HepG2 (cell line): ENCODE measurements at regions not wholly inside any gene's neighbourhood (a gene's known extent, or its start where the extent isn't known, plus 50 kb on each side); places are given as distances from the start of the nearest gene placed in this dataset.

Experiments
- ATAC-seq: fragments of 200-7000 bp; cut with Tn5 transposase; 3 replicates; pipeline ENCODE4 v1.9.1; 2020; ENCODE audit warnings: mild to moderate bottlenecking, moderate library complexity
- BruUV-seq: library from RNA; stranded (reverse); fragments of 400-500 nt; replicated peaks from 2 replicates; lab custom pipeline; 2021; lab: Mats Ljungman, UMichigan
- CTCF ChIA-PET: fragments of 300-600 bp; formaldehyde crosslinking; extraction: SDS; loops from one replicate; lab custom pipeline; 2021; ENCODE audit warnings: low total read pairs, inconsistent platforms, low intra/inter-chr PET ratio; lab: Yijun Ruan, JAX
- POLR2A ChIA-PET: fragments of 350-600 bp; sonication (Branson Sonifier 250); formaldehyde crosslinking; loops from one replicate; lab custom pipeline; 2020; ENCODE audit warnings: antibody characterized with exemption, inconsistent platforms; lab: Yijun Ruan, JAX
- DNase-seq: peaks from one replicate; pipeline ENCODE4 v3.0.0-alpha.2; 2015; ENCODE audit warnings: low spot score
- FAIRE-seq: peaks from 3 replicates; lab custom pipeline; 2011; peaks lifted over from hg19 to GRCh38; lab: Jason Lieb, UNC
- H2AFZ ChIP-seq: one replicate; pipeline ENCODE4 v1.6.1; 2011; ENCODE audit warnings: low read length, inconsistent platforms
- H3K27ac ChIP-seq: fragments of 300-600 bp; 3 replicates; pipeline ENCODE4 v1.8.0; 2011; ENCODE audit warnings: mixed run types, mild to moderate bottlenecking, mixed read lengths, low read length, inconsistent platforms; ENCODE audit not compliant: insufficient read depth; ENCODE audit errors: extremely low read length
- H3K27me3 ChIP-seq, 2 experiments: fragments of 200-600 bp in 1 of 2; 2 replicates in 1 of 2; 3 replicates in 1 of 2; pipeline versions ENCODE4 v1.6.0 to v1.8.0; 2011; ENCODE audit warnings: low read length in 2 of 2, mild to moderate bottlenecking in 2 of 2, moderate library complexity in 2 of 2, inconsistent platforms in 1 of 2; ENCODE audit not compliant: insufficient read depth in 2 of 2, control insufficient read depth in 1 of 2
- H3K36me3 ChIP-seq, 2 experiments: fragments of 200-600 bp in 1 of 2; replicated peaks in 1 of 2; 2 replicates in 1 of 2; 3 replicates in 1 of 2; pipeline versions ENCODE4 v1.5.1 to v1.8.0; 2011; ENCODE audit warnings: low read length in 2 of 2, inconsistent platforms in 1 of 2; ENCODE audit not compliant: insufficient read depth in 2 of 2, control insufficient read depth in 1 of 2
- H3K4me1 ChIP-seq: 2 replicates; pipeline ENCODE4 v1.5.1; 2012; ENCODE audit warnings: low read length, inconsistent platforms; ENCODE audit not compliant: insufficient read depth
- H3K4me2 ChIP-seq: 2 replicates; pipeline ENCODE4 v1.6.0; 2011; ENCODE audit warnings: low read depth, low read length, inconsistent platforms
- H3K4me3 ChIP-seq, 3 experiments: fragments of 200-600 bp in 1 of 3; sonication (generic), shearing (Covaris generic) in 1 of 3; replicated peaks in 1 of 3; 2 replicates each; pipeline ENCODE4 v1.5.1; 2011 to 2016; ENCODE audit warnings: low read length in 3 of 3, inconsistent platforms in 2 of 3, low read depth in 2 of 3, mild to moderate bottlenecking in 2 of 3, control low read depth in 1 of 3, mixed read lengths in 1 of 3; ENCODE audit not compliant: insufficient read depth in 1 of 3
- H3K79me2 ChIP-seq: one replicate; pipeline ENCODE4 v1.6.1; 2011; ENCODE audit warnings: low read length, inconsistent platforms; ENCODE audit not compliant: insufficient read depth
- H3K9ac ChIP-seq: 2 replicates; pipeline ENCODE4 v1.6.0; 2011; ENCODE audit warnings: mild to moderate bottlenecking, low read depth, low read length, inconsistent platforms; ENCODE audit not compliant: insufficient read depth
- H3K9me3 ChIP-seq: 2 replicates; pipeline ENCODE4 v1.5.1; 2012; ENCODE audit warnings: mild to moderate bottlenecking, low read length
- H4K20me1 ChIP-seq: 2 replicates; pipeline ENCODE4 v1.6.0; 2011; ENCODE audit warnings: inconsistent platforms, mild to moderate bottlenecking, low read length, moderate library complexity; ENCODE audit not compliant: insufficient read depth
- GZF1 ChIP-seq: sonication (generic); formaldehyde crosslinking; IDR thresholded peaks from 2 replicates; pipeline ENCODE4 v1.5.1; 2020; ENCODE audit warnings: mild to moderate bottlenecking, missing genetic modification reagents
- HOXA7 ChIP-seq: sonication (generic); formaldehyde crosslinking; IDR thresholded peaks from 2 replicates; pipeline ENCODE4 v1.8.1; 2022; ENCODE audit warnings: mild to moderate bottlenecking, missing genetic modification reagents, moderate library complexity
- MTF2 ChIP-seq: sonication (generic); formaldehyde crosslinking; IDR thresholded peaks from 2 replicates; pipeline ENCODE4 v1.5.0; 2020; ENCODE audit warnings: missing genetic modification reagents, borderline replicate concordance
- POGK ChIP-seq: sonication (generic); formaldehyde crosslinking; conservative IDR thresholded peaks from 2 replicates; pipeline ENCODE4 v1.8.0; 2022; ENCODE audit warnings: mild to moderate bottlenecking, moderate library complexity, missing genetic modification reagents
- PRPF4 ChIP-seq: fragments of 200-400 bp; formaldehyde crosslinking; IDR thresholded peaks from 2 replicates; pipeline ENCODE4 v1.6.1; 2016; ENCODE audit warnings: low read length, low read depth; ENCODE audit not compliant: poor library complexity, severe bottlenecking
- STAG1 ChIP-seq: sonication (generic); formaldehyde crosslinking; IDR thresholded peaks from 2 replicates; pipeline ENCODE4 v1.4.0; 2020; ENCODE audit warnings: missing genetic modification reagents
- ZFP82 ChIP-seq: sonication (generic); formaldehyde crosslinking; IDR thresholded peaks from 2 replicates; pipeline ENCODE4 v1.5.1; 2020; ENCODE audit warnings: mild to moderate bottlenecking, missing genetic modification reagents, borderline replicate concordance
- ZNF253 ChIP-seq: sonication (generic); formaldehyde crosslinking; IDR thresholded peaks from 2 replicates; pipeline ENCODE4 v1.8.0; 2022; ENCODE audit warnings: mild to moderate bottlenecking, missing genetic modification reagents, borderline replicate concordance
- ZNF460 ChIP-seq: sonication (generic); formaldehyde crosslinking; IDR thresholded peaks from 2 replicates; pipeline ENCODE4 v1.5.1; 2020; ENCODE audit warnings: missing genetic modification reagents, mild to moderate bottlenecking, borderline replicate concordance
- ZNF510 ChIP-seq: sonication (generic); formaldehyde crosslinking; IDR thresholded peaks from 2 replicates; pipeline ENCODE4 v1.4.0; 2020; ENCODE audit warnings: low read depth, mild to moderate bottlenecking, missing genetic modification reagents
- ZNF558 ChIP-seq: sonication (generic); formaldehyde crosslinking; IDR thresholded peaks from 2 replicates; pipeline ENCODE4 v1.9.0; 2022; ENCODE audit warnings: mild to moderate bottlenecking, missing genetic modification reagents, borderline replicate concordance
- ZNF644 ChIP-seq: IDR thresholded peaks from 2 replicates; pipeline ENCODE4 v1.6.1; 2016; ENCODE audit warnings: low read depth
- WGBS: methylation state at CpG from one replicate; pipeline ENCODE4 v1.1.6; 2017; ENCODE audit warnings: low lambda C conversion rate; 5-methylcytosine and 5-hydroxymethylcytosine counted together
- in situ Hi-C: cut with HindIII; loops from 2 replicates; pipeline ENCODE4 v1.10.0; 2017; ENCODE audit warnings: low pct_unique_long_range_greater_than_20kb; ENCODE audit not compliant: extremely low pct_ligation_motif_present
- intact Hi-C: fragments of 100-400 bp; cut with micrococcal nuclease; formaldehyde crosslinking; loops from one replicate; pipeline ENCODE4 v1.10.0; 2022; ENCODE audit not compliant: unreplicated experiment
- TF ChIP-seq, protein P1 (sequence below): IDR thresholded peaks from 2 replicates; pipeline ENCODE4 v1.6.1; 2018; ENCODE audit warnings: missing genetic modification reagents
- TF ChIP-seq, protein P2 (sequence below): sonication (generic); formaldehyde crosslinking; IDR thresholded peaks from 2 replicates; pipeline ENCODE4 v1.9.0; 2021; ENCODE audit warnings: missing genetic modification reagents, mild to moderate bottlenecking, borderline replicate concordance

GRCh38 chr4:79184476-79184875 is 141.4 kb downstream of the NAA11 start:
- H3K4me3 ChIP-seq = no peak overlapping the region
- no peak overlapping the region for H3K4me2 ChIP-seq
- H2AFZ ChIP-seq = no peak overlapping the region
- FAIRE-seq (no peak), ATAC-seq (no peak), DNase-seq (no peak)
- WGBS = 1% methylated on average over 4 of the region's 4 CpGs
- in situ Hi-C loops = no loop called here
- intact Hi-C loops = no loop called here
- ChIA-PET POLR2A (no interaction called here), CTCF (no interaction called here)
- no peaks in the 10 kb centered on the region for H3K9me3 ChIP-seq
- no peaks in the 10 kb centered on the region for H3K27me3 ChIP-seq
- no peaks in the 10 kb centered on the region for H3K36me3 ChIP-seq
- H3K79me2 ChIP-seq = no peaks in the 10 kb centered on the region
- no peak overlapping the region for H3K9ac ChIP-seq
- H4K20me1 ChIP-seq = no peaks in the 10 kb centered on the region
- TF ChIP-seq, protein P1, sequence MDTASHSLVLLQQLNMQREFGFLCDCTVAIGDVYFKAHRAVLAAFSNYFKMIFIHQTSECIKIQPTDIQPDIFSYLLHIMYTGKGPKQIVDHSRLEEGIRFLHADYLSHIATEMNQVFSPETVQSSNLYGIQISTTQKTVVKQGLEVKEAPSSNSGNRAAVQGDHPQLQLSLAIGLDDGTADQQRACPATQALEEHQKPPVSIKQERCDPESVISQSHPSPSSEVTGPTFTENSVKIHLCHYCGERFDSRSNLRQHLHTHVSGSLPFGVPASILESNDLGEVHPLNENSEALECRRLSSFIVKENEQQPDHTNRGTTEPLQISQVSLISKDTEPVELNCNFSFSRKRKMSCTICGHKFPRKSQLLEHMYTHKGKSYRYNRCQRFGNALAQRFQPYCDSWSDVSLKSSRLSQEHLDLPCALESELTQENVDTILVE = no peak
- TF ChIP-seq HOXA7 (CRISPR knock-in tag) (no peak), ZNF558 (no peak)
- no peak overlapping the region for H3K27ac ChIP-seq
- BruUV-seq = no TSS peak
- H3K4me1 ChIP-seq = no peaks in the 10 kb centered on the region

DNA sequence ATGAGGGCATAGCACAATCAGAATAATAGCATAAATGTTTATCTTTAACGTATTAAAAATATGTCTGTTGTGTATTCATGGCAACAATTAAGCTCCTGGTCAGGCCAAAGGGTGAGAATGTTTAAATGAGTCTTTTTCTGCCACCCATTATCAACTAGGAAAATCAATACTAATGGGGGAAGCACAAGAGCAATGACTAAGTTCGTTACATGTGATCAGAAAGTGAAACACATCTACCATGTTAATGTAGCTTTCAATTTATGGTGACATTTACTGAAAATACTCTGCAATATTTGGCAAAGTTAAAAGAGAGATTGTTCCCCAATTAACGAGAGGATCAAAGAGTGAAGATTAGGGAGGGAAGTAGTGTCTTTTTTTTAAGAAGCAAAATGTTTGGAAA is 143.7 kb downstream of the NAA11 start:
- 2% methylated on average over 3 of the region's 3 CpGs for WGBS
- no peak overlapping the region for H3K4me2 ChIP-seq
- no peak overlapping the region for H3K4me3 ChIP-seq
- H3K36me3 ChIP-seq = no peaks in the 10 kb centered on the region
- ATAC-seq = no peak
- ChIA-PET POLR2A (no interaction called here), CTCF (no interaction called here)
- no peak overlapping the region for H3K9ac ChIP-seq
- DNase-seq = no peak
- in situ Hi-C loops = no loop called here
- intact Hi-C loops = no loop called here
- BruUV-seq = no TSS peak
- no peaks in the 10 kb centered on the region for H3K27me3 ChIP-seq
- no peak for FAIRE-seq
- H3K9me3 ChIP-seq = no peaks in the 10 kb centered on the region
- no peak overlapping the region for H3K27ac ChIP-seq
- H4K20me1 ChIP-seq = no peaks in the 10 kb centered on the region
- H3K79me2 ChIP-seq = no peaks in the 10 kb centered on the region
- no peaks in the 10 kb centered on the region for H3K4me1 ChIP-seq
- H2AFZ ChIP-seq = no peak overlapping the region
- TF ChIP-seq ZFP82 (CRISPR knock-in tag) (no peak), PRPF4 (no peak), GZF1 (CRISPR knock-in tag) (no peak), ZNF460 (CRISPR knock-in tag) (no peak), MTF2 (CRISPR knock-in tag) (no peak), ZNF253 (CRISPR knock-in tag) (no peak), POGK (CRISPR knock-in tag) (no peak), ZNF510 (CRISPR knock-in tag) (no peak), STAG1 (CRISPR knock-in tag) (no peak), ZNF644 (CRISPR knock-in tag) (no peak)
- TF ChIP-seq, protein P2, sequence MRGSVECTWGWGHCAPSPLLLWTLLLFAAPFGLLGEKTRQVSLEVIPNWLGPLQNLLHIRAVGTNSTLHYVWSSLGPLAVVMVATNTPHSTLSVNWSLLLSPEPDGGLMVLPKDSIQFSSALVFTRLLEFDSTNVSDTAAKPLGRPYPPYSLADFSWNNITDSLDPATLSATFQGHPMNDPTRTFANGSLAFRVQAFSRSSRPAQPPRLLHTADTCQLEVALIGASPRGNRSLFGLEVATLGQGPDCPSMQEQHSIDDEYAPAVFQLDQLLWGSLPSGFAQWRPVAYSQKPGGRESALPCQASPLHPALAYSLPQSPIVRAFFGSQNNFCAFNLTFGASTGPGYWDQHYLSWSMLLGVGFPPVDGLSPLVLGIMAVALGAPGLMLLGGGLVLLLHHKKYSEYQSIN (CRISPR knock-in tag) = no peak
